ENCODE measurements at regions not wholly inside any gene's neighbourhood (a gene's known extent, or its start where the extent isn't known, plus 50 kb on each side); places are given as distances from the start of the nearest gene placed in this dataset.

- H3K4me3 ChIP-seq (ENCODE audit: low read depth, low read length): no peak overlapping the region
- no peak for TF ChIP-seq CTCF (IDR thresholded peaks at IDR 0.05; ENCODE audit: low read depth, low read length)
These were observed 146.8 kb downstream of the PTPRU start for GRCh38 chr1:29382851-29383745.

GRCh38 chr1:29381426-29381825 is 145.1 kb downstream of the PTPRU start:
- TF ChIP-seq CTCF (IDR thresholded peaks at IDR 0.05; ENCODE audit: low read depth, low read length): no peak
- H3K4me3 ChIP-seq (ENCODE audit: low read depth, low read length): no peak overlapping the region

- H3K4me3 ChIP-seq (ENCODE audit: low read depth, low read length): no peak overlapping the region
- TF ChIP-seq CTCF (IDR thresholded peaks at IDR 0.05; ENCODE audit: low read depth, low read length): no peak
These were observed 144.2 kb downstream of the PTPRU start for GRCh38 chr1:29380532-29380931.

GRCh38 chr1:29379443-29380073 is 143.2 kb downstream of the PTPRU start:
- TF ChIP-seq CTCF (IDR thresholded peaks at IDR 0.05; ENCODE audit: low read depth, low read length): peak; percentile 71

More at GRCh38 chr1:29379443-29380073, 143.2 kb downstream of the PTPRU start:
- no peak overlapping the region for H3K4me3 ChIP-seq (ENCODE audit: low read depth, low read length)

Measured in WI38 (cell line).